ENCODE measurements at regions not wholly inside any gene's neighbourhood (a gene's known extent, or its start where the extent isn't known, plus 50 kb on each side); places are given as distances from the start of the nearest gene placed in this dataset.

DNA sequence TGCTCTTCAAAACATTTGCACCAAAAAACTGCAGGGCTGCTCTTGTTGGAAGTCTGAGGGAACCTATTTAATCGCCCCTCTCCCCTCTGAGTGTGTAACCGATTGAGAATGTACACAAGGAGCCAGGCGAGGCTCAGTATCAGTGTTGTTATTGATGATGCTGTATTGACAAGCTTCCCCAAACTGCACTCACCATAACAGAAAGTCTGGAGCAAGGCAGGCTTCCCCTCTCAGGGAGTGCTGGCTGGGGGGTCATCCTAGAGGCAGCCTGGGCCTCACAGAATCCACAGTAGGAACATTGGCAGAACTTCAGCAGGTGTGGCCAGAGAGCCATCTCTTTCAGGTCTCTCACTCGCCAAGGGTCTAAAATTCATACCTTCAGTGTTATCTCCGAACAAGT is 58.1 kb upstream of the TUNAR start:
- no peak for TF ChIP-seq CTCF (IDR thresholded peaks at IDR 0.05; ENCODE audit: insufficient read depth, missing control alignments)

DNA sequence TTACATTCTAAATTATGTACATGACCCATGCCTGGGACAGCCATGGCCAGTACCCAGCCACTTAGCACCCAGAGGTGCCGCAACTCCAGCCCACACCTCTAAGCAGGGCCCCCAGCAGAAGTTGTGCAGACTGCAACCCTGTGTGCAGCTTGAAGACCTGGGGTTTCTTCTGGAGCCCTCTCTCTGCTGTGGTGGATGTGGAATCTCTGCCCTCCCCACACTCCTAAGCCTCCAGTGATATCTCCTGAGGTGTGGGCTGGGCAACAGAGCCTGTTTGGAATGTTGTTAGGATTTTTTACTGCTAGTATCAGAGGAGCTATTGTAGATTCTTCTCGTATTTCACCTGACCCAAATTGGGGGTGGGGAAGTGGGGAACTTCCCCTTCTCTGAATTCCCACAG is 59.4 kb upstream of the TUNAR start:
- no peak for TF ChIP-seq CTCF (IDR thresholded peaks at IDR 0.05; ENCODE audit: insufficient read depth, missing control alignments)
- FAIRE-seq (no peak), DNase-seq (ENCODE audit: insufficient read length, low spot score) (no peak)

More for the DNA sequence above, 58.1 kb upstream of the TUNAR start:
- FAIRE-seq = no peak
- DNase-seq (ENCODE audit: insufficient read length, low spot score) = no peak

GRCh38 chr14:95816539-95816938 is 60.1 kb upstream of the TUNAR start:
- TF ChIP-seq CTCF (IDR thresholded peaks at IDR 0.05; ENCODE audit: insufficient read depth, missing control alignments) = no peak
- no peak for DNase-seq (ENCODE audit: insufficient read length, low spot score)
- no peak for FAIRE-seq

GRCh38 chr14:95815226-95815690 is 61.4 kb upstream of the TUNAR start:
- TF ChIP-seq CTCF (IDR thresholded peaks at IDR 0.05; ENCODE audit: insufficient read depth, missing control alignments) = no peak
- DNase-seq (ENCODE audit: insufficient read length, low spot score) (no peak), FAIRE-seq (no peak)

DNA sequence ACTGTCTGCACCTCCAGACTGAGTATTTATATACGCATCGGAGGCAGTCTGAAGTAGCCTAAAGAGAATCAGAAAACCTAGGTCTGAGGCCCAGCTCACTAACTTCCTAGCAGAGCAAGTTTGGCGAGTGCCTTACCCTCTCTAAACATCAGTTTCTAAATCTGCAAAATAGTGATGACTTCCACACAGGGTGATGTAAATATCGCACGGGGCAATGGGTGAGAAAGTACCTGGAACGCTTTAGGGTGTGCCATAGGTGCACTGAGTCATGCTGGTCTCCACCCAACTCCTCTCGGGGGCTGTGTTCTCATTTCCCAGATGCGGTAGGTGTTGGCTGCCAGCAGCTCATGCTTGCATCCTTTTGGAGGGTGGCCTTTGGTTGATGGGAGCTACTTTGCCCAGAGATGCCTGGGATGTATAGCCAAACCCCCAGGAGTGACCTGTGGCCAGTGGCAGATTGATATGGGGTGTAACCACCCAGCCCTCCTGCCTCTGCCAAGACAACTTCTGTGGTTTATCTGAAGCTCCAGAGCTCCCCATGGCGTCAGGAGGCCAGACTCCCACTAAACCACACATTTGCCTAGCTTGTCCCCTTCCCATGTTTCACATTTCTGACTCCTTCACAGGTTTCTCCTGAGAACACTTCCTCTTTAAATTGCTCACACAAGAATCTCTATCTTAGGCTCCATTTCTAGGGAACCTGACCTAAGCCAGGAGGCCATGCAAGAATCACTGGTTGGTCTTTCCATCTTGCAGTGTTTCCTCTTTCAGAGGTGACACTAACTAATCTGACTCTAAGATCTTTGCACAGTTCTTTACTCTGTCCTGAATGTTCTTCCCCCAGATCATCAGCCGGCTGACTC is 62.0 kb upstream of the TUNAR start:
- DNase-seq (ENCODE audit: insufficient read length, low spot score) (no peak), FAIRE-seq (no peak)
- no peak for TF ChIP-seq CTCF (IDR thresholded peaks at IDR 0.05; ENCODE audit: insufficient read depth, missing control alignments)

DNA sequence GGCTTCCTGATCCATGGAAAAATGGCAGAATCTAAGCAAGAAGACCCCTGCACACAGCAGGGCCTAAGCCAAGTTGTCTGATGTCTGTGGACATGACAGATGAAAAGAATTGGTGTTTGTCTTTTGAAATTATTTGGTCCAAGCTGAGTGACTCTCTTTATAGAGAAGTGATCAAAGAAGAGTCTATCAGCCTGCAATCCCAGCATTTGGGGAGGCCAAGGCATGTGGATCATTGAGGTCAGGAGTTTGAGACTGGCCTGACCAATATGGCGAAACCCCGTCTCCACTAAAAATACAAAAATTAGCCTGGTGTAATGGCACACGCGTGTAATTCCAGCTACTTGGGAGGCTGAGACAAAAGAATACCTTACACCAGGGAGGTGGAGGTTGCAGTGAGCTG is 64.8 kb upstream of the TUNAR start:
- no peak for TF ChIP-seq CTCF (IDR thresholded peaks at IDR 0.05; ENCODE audit: insufficient read depth, missing control alignments)
- no peak for FAIRE-seq
- DNase-seq (ENCODE audit: insufficient read length, low spot score) = no peak

- FAIRE-seq (no peak), DNase-seq (ENCODE audit: insufficient read length, low spot score) (no peak)
- TF ChIP-seq CTCF (IDR thresholded peaks at IDR 0.05; ENCODE audit: insufficient read depth, missing control alignments) = no peak
Measured at GRCh38 chr14:95808371-95808770, 68.3 kb upstream of the TUNAR start.
